Activated CD4-positive, alpha-beta T cell treated with anti-CD3 and anti-CD28 coated beads, Interleukin-10, Interleukin-2, amounts not matched to agents 100 ng/mL and 50 ng/mL, durations not matched to agents 16 hours and 8 hours (primary cell): ENCODE measurements at regions not wholly inside any gene's neighbourhood (a gene's known extent, or its start where the extent isn't known, plus 50 kb on each side); places are given as distances from the start of the nearest gene placed in this dataset.
"Not testable (repeated sequence)": the region's sequence is repeated elsewhere in the genome, so short reads cannot be mapped to it uniquely, and the experiment has no call there.

Source experiments
- DNase-seq: peaks from one replicate; pipeline ENCODE4 v3.0.0-alpha.2; 2020

DNA sequence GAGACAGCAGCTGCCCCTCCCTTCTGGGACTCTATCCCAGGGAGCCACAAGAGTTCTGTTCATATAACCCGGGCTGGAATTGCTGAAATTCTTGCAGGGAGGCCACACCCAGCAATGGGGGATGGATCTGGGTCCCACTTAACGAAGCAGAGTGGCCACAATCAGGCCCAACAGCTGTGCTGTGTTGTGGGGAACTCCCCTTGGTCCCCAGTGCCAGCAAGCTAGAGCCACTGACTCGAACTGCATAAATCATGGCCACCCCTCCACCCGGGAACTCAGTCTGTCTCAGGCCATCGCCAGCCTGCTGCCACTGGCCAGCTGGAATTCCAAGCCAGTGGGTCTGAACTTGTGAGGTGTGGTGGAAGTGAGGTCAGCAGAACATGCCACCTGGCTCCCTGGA, 111.1 kb downstream of the KLF8 start:
- DNase-seq, result no peak

GRCh38 chrX:56343664-56344063, 111.5 kb downstream of the KLF8 start:
- DNase-seq, result no peak

- DNase-seq, result not testable (repeated sequence)
Measured at GRCh38 chrX:56358145-56358544, 126.0 kb downstream of the KLF8 start.

DNA sequence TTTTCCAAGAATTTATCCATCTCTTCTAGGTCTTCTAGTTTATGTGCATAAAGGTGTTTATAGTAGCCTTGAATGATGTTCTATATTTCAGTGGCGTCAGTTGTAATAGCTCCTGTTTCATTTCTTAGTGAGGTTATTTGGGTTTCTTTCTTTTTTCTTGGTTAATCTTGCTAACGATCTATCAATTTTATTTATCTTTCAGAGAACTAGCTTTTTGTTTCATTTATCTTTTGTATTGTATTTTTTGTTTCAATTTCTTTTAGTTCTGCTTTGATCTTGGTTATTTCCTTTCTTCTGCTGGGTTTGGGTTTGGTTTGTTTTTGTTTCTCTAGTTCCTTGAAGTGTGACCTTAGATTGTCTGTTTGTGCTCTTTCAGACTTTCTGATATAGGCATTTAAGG, 133.0 kb downstream of the KLF8 start:
- not testable (repeated sequence) for DNase-seq

GRCh38 chrX:56366901-56367300, 134.7 kb downstream of the KLF8 start:
- DNase-seq, result no peak

- no peak for DNase-seq
Measured at GRCh38 chrX:56368962-56369361, 136.8 kb downstream of the KLF8 start.

DNA sequence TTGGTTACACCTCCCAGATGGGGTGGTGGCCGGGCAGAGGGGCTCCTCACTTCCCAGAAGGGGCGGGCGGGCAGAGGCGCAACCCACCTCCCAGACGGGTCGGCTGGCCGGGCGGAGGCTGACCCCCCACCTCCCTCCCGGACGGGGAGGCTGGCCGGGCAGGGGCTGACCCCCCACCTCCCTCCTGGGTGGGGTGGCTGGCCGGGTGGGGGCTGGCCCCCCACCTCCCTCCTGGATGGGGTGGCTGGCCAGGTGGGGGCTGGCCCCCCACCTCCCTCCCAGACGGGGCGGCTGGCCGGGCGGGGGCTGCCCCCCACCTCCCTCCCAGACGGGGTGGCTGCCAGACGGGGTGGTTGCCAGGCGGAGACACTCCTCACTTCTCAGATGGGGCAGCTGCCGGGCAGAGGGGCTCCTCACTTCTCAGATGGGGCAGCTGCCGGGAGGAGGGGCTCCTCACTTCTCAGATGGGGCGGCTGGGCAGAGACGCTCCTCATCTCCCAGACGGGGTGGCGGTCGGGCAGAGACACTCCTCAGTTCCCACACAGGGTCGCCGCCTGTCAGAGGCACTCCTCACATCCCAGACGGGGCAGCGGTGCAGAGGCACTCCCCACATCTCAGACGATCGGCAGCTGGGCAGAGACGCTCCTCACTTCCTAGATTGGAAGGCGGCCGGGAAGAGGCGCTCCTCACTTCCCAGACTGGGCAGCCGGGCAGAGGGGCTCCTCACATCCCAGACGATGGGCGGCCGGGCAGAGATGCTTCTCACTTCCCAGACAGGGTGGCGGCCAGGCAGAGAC, 148.0 kb downstream of the KLF8 start:
- DNase-seq, result not testable (repeated sequence)

- DNase-seq, result peak; percentile 59
Measured at GRCh38 chrX:56382278-56382677, 150.1 kb downstream of the KLF8 start.

- DNase-seq, result peak; percentile 5
Measured at GRCh38 chrX:56385336-56385735, 153.2 kb downstream of the KLF8 start.

DNA sequence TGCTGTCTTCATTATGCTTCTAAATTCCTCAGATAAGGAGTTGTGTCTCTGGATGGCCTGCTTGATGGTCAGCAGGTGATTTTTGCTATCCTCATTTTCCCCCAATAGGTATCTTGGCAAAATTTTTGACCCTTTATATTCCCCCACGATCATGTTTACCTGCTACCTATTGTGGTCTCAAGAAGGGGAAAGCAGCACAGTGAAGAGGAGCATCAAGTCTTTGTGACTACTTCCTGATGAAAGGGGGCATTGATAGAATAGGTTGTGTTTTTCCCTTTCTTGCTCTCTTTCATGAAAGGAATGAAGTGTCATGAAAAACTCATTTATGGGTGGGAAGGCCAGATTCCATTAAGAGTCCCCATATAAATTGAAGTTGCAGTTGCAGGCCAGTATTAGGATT, 153.8 kb downstream of the KLF8 start:
- DNase-seq, result no peak

- DNase-seq, result peak; percentile 37
Measured at GRCh38 chrX:56397636-56398035, 165.5 kb downstream of the KLF8 start.

DNA sequence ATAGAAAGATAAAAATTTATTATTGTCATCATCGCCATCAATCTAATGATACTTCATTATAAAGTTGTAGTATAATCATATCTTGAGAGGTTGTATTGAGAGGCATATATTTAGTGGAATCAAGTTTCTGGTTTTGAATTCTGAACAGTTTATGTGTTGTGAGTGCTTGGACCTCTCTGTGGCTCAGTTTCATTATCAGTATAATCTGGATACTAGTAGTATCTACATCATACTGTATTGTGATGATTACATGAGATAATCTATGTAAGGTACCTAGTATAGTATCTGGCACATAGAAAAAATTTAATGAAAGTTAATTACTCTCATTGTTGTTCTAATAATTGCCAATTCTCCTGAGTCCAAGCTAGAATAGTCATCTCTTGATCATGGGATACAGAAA, 161.2 kb upstream of the UBQLN2 start:
- DNase-seq, result no peak

DNA sequence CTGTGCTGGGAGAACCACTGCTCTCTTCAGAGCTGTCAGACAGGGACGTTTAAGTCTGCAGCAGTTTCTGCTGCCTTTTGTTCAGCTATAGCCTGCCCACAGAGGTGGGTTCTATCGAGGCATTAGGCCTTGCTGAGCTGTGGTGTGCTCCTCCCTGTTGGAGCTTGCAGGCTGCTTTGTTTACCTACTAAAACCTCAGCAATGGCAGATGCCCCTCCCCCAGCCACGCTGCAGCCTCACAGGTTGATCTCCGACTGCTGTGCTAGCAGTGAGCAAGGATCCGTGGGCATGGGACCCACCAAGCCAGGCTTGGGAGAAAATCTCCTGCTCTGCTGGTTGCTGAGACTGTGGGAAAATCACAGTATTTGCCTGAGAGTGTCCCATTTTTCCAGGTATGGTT, 133.8 kb upstream of the UBQLN2 start:
- DNase-seq, result no peak

DNA sequence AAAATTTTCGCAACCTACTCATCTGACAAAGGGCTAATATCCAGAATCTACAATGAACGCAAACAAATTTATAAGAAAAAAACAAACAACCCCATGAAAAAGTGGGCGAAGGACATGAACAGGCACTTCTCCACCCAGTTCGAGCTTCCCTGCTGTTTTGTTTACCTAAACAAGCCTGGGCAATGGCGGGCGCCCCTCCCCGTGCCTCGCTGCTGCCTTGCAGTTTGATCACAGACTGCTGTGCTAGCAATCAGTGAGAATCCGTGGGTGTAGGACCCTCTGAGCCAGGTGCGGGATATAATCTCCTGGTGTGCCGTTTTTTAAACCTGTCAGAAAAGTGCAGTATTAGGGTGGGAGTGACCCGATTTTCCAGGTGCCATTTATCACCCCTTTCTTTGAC, 111.4 kb upstream of the UBQLN2 start:
- DNase-seq, result not testable (repeated sequence)

GRCh38 chrX:56462389-56462788, 101.0 kb upstream of the UBQLN2 start:
- DNase-seq, result no peak

DNA sequence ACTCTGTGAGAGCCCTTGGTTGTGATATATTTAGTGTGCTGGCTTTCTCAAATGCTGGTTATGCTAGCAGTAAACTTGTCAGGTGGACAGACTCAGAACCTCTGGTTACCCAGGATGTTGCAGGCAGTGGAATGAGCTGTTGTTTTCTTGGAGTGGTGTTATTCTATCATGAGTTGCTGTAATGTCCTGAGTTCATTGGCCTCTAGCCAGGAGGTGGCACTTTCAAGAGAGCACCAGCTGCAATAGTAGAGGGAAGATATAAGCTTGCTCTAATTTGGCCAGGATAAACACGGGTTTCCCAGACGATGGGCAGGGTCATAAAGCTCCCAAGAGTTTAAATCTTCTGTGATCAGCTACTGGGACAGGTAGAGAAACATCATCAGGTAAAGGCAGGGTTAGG, 95.0 kb upstream of the UBQLN2 start:
- no peak for DNase-seq

GRCh38 chrX:56494923-56495322, 68.5 kb upstream of the UBQLN2 start:
- not testable (repeated sequence) for DNase-seq

- DNase-seq, result no peak
Measured at GRCh38 chrX:56498756-56499155, 64.7 kb upstream of the UBQLN2 start.

GRCh38 chrX:56499372-56499771, 64.1 kb upstream of the UBQLN2 start:
- no peak for DNase-seq

- DNase-seq, result no peak
Measured at GRCh38 chrX:56503941-56504673, 59.3 kb upstream of the UBQLN2 start.

GRCh38 chrX:56505866-56506265, 57.6 kb upstream of the UBQLN2 start:
- DNase-seq, result no peak
